HEK293 (cell line): ENCODE measurements at regions not wholly inside any gene's neighbourhood (a gene's known extent, or its start where the extent isn't known, plus 50 kb on each side); places are given as distances from the start of the nearest gene placed in this dataset.

Source experiments
- ZBTB1 ChIP-seq: fragments of 450-650 bp; formaldehyde crosslinking; IDR thresholded peaks from 2 replicates; pipeline ENCODE4 v1.5.1; 2016; ENCODE audit warnings: missing biosample characterization, missing genetic modification characterization
- ZNF133 ChIP-seq: fragments of 450-650 bp; formaldehyde crosslinking; IDR thresholded peaks from 2 replicates; pipeline ENCODE4 v1.5.1; 2016; ENCODE audit warnings: missing biosample characterization, missing genetic modification characterization
- ZNF398 ChIP-seq: fragments of 450-650 bp; formaldehyde crosslinking; IDR thresholded peaks from 2 replicates; pipeline ENCODE4 v1.5.1; 2017; ENCODE audit warnings: missing biosample characterization, missing genetic modification characterization
- ZNF404 ChIP-seq: fragments of 450-650 bp; formaldehyde crosslinking; IDR thresholded peaks from 2 replicates; pipeline ENCODE4 v1.5.1; 2017; ENCODE audit warnings: missing biosample characterization, missing genetic modification characterization
- ZNF501 ChIP-seq: fragments of 450-650 bp; formaldehyde crosslinking; IDR thresholded peaks from 2 replicates; pipeline ENCODE4 v1.5.1; 2016; ENCODE audit warnings: missing biosample characterization, missing genetic modification characterization
- ZNF521 ChIP-seq: fragments of 450-650 bp; formaldehyde crosslinking; IDR thresholded peaks from 2 replicates; pipeline ENCODE4 v1.5.1; 2017; ENCODE audit warnings: missing biosample characterization, mild to moderate bottlenecking, missing genetic modification characterization
- TF ChIP-seq, protein P1 (sequence below): fragments of 450-650 bp; IDR thresholded peaks from 2 replicates; pipeline ENCODE4 v1.5.1; 2018; ENCODE audit warnings: missing biosample characterization, missing genetic modification characterization
- TF ChIP-seq, protein P2 (sequence below): fragments of 450-650 bp; formaldehyde crosslinking; IDR thresholded peaks from 2 replicates; pipeline ENCODE4 v1.5.1; 2016; ENCODE audit warnings: missing biosample characterization, missing genetic modification characterization

DNA sequence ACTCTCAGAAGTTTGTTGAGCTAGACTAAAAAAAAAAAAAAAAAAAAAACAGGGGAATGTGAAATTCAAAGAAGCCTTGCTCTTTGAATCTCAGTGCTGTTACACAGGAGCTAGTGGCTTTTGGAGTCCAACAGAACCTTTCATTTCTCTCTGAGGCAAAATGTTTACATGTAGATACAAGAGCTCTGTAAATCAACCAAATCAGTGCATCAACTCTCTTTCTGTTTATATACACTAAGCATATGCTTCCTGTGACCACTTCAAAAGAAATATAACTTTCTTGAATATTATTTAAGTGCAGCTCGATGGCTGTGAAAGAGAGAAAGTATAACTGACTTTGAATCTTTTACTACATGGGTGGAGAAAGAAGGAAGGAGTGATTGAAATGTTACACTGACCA, 115.3 kb upstream of the ITGA1 start:
- TF ChIP-seq ZNF398 (tag by site-specific recombination) (no peak), ZBTB1 (tag by site-specific recombination) (no peak), ZNF501 (tag by site-specific recombination) (no peak), ZNF133 (tag by site-specific recombination) (no peak), ZNF521 (tag by site-specific recombination) (no peak), ZNF404 (tag by site-specific recombination) (no peak)
- TF ChIP-seq, protein P1, sequence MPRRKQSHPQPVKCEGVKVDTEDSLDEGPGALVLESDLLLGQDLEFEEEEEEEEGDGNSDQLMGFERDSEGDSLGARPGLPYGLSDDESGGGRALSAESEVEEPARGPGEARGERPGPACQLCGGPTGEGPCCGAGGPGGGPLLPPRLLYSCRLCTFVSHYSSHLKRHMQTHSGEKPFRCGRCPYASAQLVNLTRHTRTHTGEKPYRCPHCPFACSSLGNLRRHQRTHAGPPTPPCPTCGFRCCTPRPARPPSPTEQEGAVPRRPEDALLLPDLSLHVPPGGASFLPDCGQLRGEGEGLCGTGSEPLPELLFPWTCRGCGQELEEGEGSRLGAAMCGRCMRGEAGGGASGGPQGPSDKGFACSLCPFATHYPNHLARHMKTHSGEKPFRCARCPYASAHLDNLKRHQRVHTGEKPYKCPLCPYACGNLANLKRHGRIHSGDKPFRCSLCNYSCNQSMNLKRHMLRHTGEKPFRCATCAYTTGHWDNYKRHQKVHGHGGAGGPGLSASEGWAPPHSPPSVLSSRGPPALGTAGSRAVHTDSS (tag by site-specific recombination) = no peak
- TF ChIP-seq, protein P2, sequence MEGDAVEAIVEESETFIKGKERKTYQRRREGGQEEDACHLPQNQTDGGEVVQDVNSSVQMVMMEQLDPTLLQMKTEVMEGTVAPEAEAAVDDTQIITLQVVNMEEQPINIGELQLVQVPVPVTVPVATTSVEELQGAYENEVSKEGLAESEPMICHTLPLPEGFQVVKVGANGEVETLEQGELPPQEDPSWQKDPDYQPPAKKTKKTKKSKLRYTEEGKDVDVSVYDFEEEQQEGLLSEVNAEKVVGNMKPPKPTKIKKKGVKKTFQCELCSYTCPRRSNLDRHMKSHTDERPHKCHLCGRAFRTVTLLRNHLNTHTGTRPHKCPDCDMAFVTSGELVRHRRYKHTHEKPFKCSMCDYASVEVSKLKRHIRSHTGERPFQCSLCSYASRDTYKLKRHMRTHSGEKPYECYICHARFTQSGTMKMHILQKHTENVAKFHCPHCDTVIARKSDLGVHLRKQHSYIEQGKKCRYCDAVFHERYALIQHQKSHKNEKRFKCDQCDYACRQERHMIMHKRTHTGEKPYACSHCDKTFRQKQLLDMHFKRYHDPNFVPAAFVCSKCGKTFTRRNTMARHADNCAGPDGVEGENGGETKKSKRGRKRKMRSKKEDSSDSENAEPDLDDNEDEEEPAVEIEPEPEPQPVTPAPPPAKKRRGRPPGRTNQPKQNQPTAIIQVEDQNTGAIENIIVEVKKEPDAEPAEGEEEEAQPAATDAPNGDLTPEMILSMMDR (tag by site-specific recombination) = no peak
